Activated CD8-positive, alpha-beta T cell treated with anti-CD3 and anti-CD28 coated beads for 36 hours (primary cell): ENCODE measurements at regions not wholly inside any gene's neighbourhood (a gene's known extent, or its start where the extent isn't known, plus 50 kb on each side); places are given as distances from the start of the nearest gene placed in this dataset.

Experiments
- ATAC-seq: fragments of 200-7000 bp; cut with Tn5 transposase; one replicate; pipeline ENCODE4 v1.10.0; 2021; ENCODE audit warnings: mild to moderate bottlenecking, moderate library complexity
- CTCF ChIA-PET: fragments of 350-600 bp; sonication (Branson Sonifier 250); formaldehyde crosslinking; loops from one replicate; lab custom pipeline; 2021; ENCODE audit warnings: antibody characterized with exemption; lab: Charles Lee
- POLR2A ChIA-PET: fragments of 350-600 bp; sonication (Branson Sonifier 250); formaldehyde crosslinking; loops from one replicate; lab custom pipeline; 2021; ENCODE audit warnings: antibody characterized with exemption; lab: Charles Lee
- DNase-seq: peaks from one replicate; pipeline ENCODE4 v3.0.0-alpha.2; 2020
- H3K27ac Mint-ChIP-seq: one replicate; pipeline ENCODE4 v1.8.0; 2021; ENCODE audit warnings: mild to moderate bottlenecking, mixed read lengths
- H3K27me3 Mint-ChIP-seq: one replicate; pipeline ENCODE4 v1.8.0; 2021; ENCODE audit warnings: mixed read lengths
- H3K36me3 Mint-ChIP-seq: one replicate; pipeline ENCODE4 v1.8.0; 2021; ENCODE audit warnings: low read depth, mixed read lengths
- H3K4me1 Mint-ChIP-seq: one replicate; pipeline ENCODE4 v1.8.0; 2021; ENCODE audit warnings: low read depth, mixed read lengths
- H3K4me3 Mint-ChIP-seq: one replicate; pipeline ENCODE4 v1.8.0; 2021; ENCODE audit warnings: mild to moderate bottlenecking, moderate library complexity, mixed read lengths
- H3K9me3 Mint-ChIP-seq: one replicate; pipeline ENCODE4 v1.8.0; 2021; ENCODE audit warnings: mixed read lengths
- CTCF ChIP-seq: fragments of 200-600 bp; IDR thresholded peaks from one replicate; pipeline ENCODE4 v1.8.0; 2022; ENCODE audit warnings: antibody characterized with exemption, mild to moderate bottlenecking
- intact Hi-C: fragments of 100-400 bp; cut with micrococcal nuclease; formaldehyde crosslinking; loops from one replicate; pipeline ENCODE4 v1.10.0; 2022

GRCh38 chr17:13442361-13442760 is 159.4 kb downstream of the HS3ST3A1 start:
- Mint-ChIP-seq H3K36me3 (no peaks in the 10 kb centered on the region), H3K27ac (no peak overlapping the region), H3K4me3 (no peak overlapping the region), H3K4me1 (no peaks in the 10 kb centered on the region), H3K27me3 (peaks cover 3% of the 10 kb centered on the region), H3K9me3 (no peaks in the 10 kb centered on the region)
- no peak for TF ChIP-seq CTCF
- ChIA-PET POLR2A (no interaction called here), CTCF (no interaction called here)
- no peak for DNase-seq
- intact Hi-C loops = no loop called here
- ATAC-seq = no peak

GRCh38 chr17:13441873-13442272 is 159.9 kb downstream of the HS3ST3A1 start:
- TF ChIP-seq CTCF = no peak
- Mint-ChIP-seq H3K36me3 (no peaks in the 10 kb centered on the region), H3K4me1 (no peaks in the 10 kb centered on the region), H3K27ac (no peak overlapping the region), H3K27me3 (peaks cover 3% of the 10 kb centered on the region), H3K4me3 (no peak overlapping the region), H3K9me3 (no peaks in the 10 kb centered on the region)
- DNase-seq (no peak), ATAC-seq (no peak)
- POLR2A ChIA-PET = no interaction called here
- CTCF ChIA-PET = no interaction called here
- intact Hi-C loops = no loop called here

- H3K4me3 Mint-ChIP-seq = no peak overlapping the region
- CTCF ChIA-PET = no interaction called here
- no peak for ATAC-seq
- no peak for TF ChIP-seq CTCF
- H3K36me3 Mint-ChIP-seq = no peaks in the 10 kb centered on the region
- intact Hi-C loops = no loop called here
- no peak for DNase-seq
- no peak overlapping the region for H3K27ac Mint-ChIP-seq
- H3K9me3 Mint-ChIP-seq = no peaks in the 10 kb centered on the region
- POLR2A ChIA-PET = no interaction called here
- peaks cover 3% of the 10 kb centered on the region for H3K27me3 Mint-ChIP-seq
- H3K4me1 Mint-ChIP-seq = no peaks in the 10 kb centered on the region
Measured at GRCh38 chr17:13437966-13438779, 163.6 kb downstream of the HS3ST3A1 start.

- H3K9me3 Mint-ChIP-seq = peaks cover 1% of the 10 kb centered on the region
- ATAC-seq = no peak
- H3K27me3 Mint-ChIP-seq = peaks cover 3% of the 10 kb centered on the region
- H3K27ac Mint-ChIP-seq = no peak overlapping the region
- TF ChIP-seq CTCF = no peak
- DNase-seq = no peak
- intact Hi-C loops = no loop called here
- no peaks in the 10 kb centered on the region for H3K36me3 Mint-ChIP-seq
- CTCF ChIA-PET = no interaction called here
- POLR2A ChIA-PET = no interaction called here
- H3K4me1 Mint-ChIP-seq = no peaks in the 10 kb centered on the region
- H3K4me3 Mint-ChIP-seq = no peak overlapping the region
Measured at GRCh38 chr17:13435230-13435629, 166.5 kb downstream of the HS3ST3A1 start.

- intact Hi-C loops = no loop called here
- ChIA-PET CTCF (no interaction called here), POLR2A (no interaction called here)
- no peaks in the 10 kb centered on the region for H3K4me1 Mint-ChIP-seq
- H3K36me3 Mint-ChIP-seq = no peaks in the 10 kb centered on the region
- H3K4me3 Mint-ChIP-seq = no peak overlapping the region
- DNase-seq (no peak), ATAC-seq (no peak)
- peaks cover 1% of the 10 kb centered on the region for H3K9me3 Mint-ChIP-seq
- H3K27ac Mint-ChIP-seq = no peak overlapping the region
- no peak for TF ChIP-seq CTCF
- no peaks in the 10 kb centered on the region for H3K27me3 Mint-ChIP-seq
Measured at GRCh38 chr17:13429201-13429600, 172.5 kb downstream of the HS3ST3A1 start.
